Glomerular visceral epithelial cell (primary cell): ENCODE measurements at regions not wholly inside any gene's neighbourhood (a gene's known extent, or its start where the extent isn't known, plus 50 kb on each side); places are given as distances from the start of the nearest gene placed in this dataset.
"Not testable (repeated sequence)": the region's sequence is repeated elsewhere in the genome, so short reads cannot be mapped to it uniquely, and the experiment has no call there.

Experiments used
- DNase-seq: peaks from one replicate; pipeline ENCODE4 v3.0.0-alpha.2; 2016; ENCODE audit errors: extremely low spot score

DNA sequence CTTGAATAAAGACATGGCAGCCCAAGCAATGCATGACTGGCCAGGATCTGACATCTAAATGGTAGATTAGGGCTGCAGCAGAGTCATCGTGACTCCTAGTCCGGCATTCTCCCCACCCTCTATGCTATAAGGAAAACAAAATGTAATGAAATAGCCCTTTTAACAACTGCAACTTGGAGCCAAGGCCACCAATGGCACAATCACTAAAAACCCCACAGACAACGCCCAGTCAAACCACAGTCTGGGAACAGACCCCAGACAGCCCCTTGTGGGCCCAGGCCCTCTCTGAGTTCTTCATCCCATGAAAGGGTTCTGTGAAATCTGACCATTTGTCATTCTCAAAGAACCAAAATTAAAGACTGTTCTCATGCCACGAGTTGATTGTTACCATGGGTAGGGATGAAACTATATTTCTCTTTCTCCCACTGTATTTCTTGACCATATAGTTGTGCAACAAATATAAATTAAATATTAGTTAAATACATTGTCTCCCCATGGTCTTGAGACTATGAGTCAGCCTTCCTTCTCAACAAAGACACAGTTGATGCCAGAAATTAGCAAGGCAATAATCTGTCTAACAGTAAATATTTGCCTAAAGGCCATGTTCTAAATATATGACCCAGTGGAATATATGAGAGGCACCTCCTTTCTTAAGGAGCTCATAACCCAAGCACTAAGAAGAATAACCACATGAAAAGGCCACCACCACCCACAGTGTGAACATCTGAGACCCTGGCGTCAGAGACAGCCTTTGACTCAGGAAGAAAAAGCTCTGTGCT, 85.6 kb upstream of the SSTR4 start:
- DNase-seq = no peak

DNA sequence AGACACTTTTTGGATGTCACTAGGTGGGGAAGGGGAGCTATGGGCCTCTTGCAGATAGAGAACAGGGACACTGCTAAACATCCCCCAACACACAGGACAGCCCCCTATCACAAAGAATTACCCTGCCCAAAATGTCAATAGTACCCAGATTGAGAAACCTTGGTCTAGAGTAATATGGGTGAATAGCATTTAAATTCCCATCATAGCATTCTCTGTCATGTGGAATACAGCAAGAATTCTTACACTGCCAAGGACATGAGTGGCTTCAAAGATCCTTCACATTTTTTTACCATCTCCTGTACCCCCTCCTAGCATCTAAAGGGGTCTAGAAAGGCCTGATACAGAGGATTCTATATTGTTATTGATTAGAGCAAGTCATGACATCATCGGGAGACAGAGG, 83.1 kb upstream of the SSTR4 start:
- DNase-seq = no peak

DNA sequence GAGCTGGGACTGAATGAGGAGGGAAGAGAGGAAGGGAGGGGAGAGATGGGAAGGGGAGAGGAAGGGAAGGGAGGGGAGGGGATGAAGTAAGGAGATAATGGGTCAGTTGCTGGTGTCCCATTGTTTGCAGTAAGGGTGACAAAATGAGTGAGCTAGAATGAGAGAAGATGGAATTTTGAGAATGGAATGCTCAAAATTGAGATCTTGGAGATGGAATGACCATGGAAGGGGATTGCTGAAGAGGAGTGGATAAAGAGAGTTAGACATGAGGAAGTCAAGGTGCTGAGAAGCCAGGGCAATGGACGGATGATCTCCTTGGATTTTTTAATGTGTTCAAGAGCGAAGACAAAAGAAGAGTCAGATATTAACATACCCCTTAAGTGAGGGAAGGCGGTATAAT, 80.5 kb upstream of the SSTR4 start:
- DNase-seq = no peak

DNA sequence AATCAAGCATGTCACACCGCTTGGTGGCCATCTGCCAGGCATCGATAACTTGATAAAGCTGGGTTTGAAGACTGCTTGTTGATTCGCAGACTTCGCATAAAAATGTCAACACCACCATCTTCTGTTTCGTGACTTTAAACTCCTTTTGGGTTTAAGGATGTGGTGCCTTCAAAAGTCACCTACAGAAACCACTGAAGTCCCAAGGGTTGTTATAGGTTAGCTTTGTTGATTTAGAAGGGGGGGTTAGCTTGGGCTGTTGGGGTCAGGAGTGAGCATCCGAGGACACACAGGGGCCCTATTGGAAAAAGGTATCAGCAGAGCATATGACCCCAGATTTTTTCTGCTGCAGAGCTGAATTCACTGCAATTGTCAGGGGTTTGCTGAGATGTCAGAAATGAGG, 76.7 kb upstream of the SSTR4 start:
- DNase-seq = no peak

DNA sequence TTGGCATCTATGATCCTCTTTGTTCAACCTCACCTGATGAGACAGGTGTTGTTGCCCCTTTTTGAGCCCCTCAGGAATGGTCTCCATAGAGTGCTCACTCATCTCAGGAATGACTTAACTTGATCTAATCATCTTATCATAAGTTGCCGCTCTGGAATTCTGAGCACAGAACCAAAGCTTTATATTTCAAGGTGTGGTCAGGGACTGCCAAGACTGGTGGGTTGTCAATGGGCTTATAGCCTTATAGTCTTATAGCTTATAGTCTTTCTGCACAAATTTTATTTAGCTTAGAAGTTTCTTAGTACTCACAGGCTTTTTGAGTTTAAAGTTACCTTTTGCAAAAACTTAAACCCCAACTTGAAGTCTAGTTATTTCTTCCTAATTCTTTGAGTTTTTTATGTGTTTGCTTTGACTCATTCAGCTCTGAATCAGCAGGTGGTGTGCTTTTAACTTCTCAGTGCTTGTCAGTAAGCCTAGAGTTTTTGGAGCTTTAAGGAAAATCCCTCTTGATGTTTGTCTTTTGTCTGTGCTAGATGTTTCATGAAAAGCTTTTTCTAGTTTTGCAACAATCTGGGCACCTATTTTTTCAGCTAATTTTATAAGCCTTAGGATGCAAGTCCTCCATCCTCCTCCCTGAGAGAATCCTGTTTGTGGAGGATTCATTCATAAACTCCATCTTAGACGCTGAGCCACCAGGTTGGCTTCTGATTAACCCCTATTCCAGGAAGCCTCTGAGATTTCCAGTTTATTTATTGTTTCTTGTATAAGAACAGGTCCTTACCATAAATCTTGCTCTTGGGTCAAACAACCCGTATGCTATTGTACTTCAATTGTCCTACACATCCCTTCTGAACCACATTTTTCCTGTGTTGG, 72.3 kb upstream of the SSTR4 start:
- no peak for DNase-seq

DNA sequence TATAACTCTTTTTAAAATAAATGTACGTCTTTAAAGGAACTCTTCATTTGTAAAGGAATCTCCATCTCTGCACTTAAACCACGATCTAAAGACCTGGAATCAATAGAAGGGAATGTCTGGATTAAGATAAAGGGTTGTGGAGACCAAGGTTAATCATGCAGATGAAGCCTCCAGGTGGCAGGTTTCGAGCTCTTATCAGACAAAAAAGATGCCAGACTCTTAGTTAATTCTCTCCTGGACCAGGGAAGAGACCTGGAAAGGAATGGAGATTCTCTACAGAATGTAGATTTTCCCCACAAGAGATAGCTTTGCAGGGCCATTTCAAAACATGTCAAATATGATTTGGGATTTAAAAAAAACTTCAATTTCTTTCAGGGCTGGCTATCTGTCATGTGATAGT, 71.5 kb upstream of the SSTR4 start:
- no peak for DNase-seq

DNA sequence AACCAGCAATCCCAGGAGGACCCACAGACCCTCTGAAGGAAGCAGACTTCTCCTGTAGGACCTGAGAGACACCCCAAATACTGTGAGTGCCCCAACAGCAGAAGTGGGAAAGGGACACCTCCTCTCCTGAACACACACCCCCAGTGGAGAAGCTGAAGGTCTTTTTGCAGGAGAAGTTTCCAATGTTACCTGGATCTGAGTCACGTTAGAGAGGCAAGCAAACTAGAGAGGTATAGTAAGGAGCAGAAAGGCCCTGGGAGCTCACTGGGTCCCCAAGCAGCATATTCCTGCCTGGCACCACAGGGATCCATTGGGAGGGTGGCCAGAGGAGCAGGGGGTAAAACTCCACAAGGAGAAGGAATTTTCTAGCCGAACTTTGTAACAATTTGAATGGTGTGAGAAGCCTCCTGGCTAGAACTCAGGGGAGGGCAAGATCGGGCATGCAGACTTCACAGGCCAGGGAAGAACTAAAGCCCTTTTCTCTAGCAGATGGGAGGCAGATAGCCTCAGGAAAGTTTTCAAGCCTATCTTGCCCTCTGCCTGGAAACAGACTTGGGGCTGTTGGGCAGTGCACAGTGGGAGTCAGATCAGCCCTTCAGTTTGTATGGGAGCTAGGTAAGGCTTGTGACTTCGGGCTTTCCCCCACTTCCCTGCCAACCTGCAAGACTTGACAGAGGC, 68.2 kb upstream of the SSTR4 start:
- DNase-seq = no peak

DNA sequence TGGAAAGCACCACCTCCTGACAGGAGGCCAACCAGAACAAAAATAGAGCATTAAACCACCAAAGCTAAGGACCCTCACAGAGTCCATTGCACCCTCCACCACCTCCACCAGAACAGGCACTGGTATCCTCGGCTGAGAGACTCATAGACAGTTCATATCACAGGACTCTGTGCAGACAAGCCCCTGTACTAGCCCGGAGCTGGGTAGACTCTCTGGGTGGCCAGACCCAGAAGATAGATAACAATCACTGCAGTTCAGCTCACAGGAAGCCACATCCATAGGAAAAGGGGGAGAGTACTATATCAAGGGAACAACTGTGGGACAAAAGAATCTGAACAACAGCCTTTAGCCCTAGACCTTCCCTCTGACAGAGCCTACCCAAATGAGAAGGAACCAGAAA, 67.4 kb upstream of the SSTR4 start:
- not testable (repeated sequence) for DNase-seq

DNA sequence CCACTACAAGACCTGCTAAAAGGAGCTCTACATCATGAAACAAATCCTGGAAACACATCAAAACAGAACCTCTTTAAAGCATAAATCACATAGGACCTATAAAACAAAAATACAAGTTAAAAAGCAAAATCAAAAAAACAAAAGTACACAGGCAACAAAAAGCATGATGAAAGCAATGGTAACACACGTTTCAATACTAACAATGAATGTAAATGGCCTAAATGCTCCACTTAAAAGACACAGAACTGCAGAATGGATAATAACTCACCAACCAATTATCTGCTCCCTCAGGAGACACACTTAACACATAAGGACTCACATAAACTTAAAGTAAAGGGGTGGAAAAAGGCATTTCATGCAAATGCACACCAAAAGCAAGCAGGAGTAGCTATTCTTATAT, 66.1 kb upstream of the SSTR4 start:
- not testable (repeated sequence) for DNase-seq

DNA sequence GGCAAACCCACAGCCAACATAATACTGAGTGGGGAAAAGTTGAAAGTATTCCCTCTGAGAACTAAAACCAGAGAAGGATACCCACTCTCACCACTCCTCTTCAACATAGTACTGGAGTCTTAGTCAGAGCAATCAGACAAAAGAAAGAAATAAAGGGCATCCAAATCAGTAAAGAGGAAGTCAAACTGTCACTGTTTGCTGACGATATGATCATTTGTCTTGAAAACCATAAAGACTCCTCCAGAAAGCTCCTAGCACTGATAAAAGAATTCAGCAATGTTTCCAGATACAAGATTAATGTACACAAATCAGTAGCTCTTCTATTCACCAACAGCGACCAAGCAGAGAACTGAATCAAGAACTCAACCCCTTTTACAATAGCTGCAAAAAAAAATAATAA, 64.0 kb upstream of the SSTR4 start:
- DNase-seq = not testable (repeated sequence)

DNA sequence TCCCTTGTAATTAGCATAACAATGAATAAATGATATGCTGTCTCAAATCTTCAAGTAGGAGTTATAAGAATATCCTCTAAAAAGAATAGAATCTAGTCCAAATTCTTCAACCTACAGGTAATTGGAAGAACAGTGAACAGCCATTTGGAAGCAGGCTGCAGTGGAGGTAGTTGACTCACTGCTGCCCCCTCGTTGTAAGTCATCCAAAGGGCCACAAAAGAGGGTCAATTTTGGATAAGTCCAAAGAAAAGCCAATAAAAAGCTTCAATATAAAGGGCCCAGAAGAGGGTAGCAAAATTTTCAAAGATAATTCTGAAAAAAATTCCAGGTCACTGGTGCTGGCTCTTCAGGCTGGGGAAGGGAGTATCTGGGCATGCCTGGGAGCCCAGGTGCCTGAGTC, 60.8 kb upstream of the SSTR4 start:
- peak; percentile 23 for DNase-seq

DNA sequence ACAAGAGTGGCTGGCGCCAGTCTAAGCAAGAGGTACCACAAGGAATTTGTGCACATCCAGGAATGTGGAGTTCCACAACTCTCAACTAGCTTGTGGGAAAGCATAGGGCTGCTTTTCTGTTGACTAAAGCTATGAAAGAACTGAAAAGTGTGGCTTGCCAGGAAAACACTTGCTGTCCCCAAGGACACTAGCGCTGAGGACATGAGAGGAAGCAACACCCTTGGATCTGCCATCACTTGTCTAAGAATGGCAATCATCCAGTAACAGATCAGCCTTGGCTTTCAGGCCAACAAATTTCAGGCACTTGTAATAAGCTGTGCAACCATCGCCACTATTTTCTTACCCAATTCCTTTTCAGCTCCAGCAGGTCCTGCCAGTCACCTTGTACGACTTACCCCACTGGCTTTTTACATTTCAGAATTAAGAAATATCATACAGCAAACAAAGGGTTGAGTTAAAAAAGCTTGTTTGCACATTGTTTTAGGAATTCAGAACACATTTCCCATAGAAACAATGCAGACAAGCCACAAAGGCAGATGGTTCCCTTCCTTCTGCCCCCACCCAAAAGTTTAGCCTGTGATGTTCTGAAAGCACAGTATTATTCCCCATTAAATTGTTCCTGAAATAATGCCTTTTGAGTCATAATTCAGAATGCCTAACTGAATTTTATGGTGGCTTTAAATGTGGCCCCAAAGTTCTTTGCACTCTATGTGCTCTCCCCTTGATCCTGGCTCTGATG, 57.9 kb upstream of the SSTR4 start:
- no peak for DNase-seq

DNA sequence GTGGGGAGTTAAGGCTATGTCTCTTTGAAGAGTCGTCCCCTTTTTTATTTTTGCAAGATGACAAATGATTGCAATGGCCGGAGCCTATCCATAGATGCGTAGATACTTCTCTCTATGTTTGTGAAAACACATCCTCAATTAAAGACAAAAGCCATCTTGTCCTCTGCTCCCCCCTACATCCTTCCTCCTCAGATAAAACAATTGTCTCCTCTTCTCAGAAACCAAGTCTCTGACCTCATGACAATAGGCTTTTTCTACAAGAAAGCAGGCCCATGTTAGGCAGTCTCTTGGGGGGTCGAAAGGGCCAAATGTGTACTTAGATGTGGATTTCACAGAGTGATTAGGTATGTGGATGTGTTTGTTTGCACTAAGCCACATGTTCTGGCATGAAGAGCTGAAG, 51.1 kb upstream of the SSTR4 start:
- DNase-seq = no peak

DNA sequence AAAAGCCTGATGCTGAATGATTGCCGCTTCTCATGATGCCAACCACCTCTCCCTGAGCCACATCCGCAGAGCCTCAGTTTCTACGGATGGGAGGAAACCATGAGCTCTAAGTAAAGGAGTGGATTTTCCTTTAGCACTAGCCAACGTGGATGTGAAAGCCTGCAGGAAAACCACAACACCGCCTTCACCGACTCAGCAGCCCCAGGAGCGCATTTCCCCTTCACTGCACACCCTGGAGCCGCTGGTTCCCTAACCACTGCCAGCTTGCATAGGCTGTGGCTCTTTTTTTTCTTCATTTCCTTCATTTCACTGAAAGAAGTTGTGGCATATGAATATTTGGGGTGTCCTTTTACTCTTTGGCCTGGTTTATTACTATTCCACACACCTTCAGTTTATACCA, 50.5 kb upstream of the SSTR4 start:
- peak; percentile 62 for DNase-seq

DNA sequence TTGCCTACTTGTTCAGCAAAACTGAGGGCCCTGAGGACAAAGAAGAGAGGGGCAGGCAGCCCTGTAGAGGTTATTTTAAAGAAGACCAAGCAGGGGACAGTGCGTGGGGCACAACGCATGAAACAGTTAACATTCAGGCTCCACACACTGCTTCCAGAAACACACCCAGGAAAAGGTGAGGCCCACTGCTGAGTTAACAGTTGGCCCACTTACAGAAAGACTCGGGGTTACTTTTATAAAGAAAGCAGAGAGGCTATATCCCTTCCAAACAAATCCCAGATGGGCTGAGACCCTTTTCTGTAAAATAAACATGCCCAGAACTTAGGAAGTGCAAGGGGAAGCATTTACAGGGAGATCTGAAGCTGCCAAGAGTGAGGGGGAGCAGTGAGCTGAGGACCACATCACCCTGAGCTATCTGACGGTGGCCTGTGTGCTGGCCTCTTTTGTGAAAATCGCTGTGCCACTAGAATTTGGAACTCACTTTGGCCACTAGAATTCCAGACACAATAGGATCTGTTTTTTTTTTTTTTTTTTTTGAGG, 49.8 kb upstream of the SSTR4 start:
- no peak for DNase-seq
